H1 (cell line): ENCODE measurements at regions not wholly inside any gene's neighbourhood (a gene's known extent, or its start where the extent isn't known, plus 50 kb on each side); places are given as distances from the start of the nearest gene placed in this dataset.

Experiments
- BRCA1 ChIP-seq: IDR thresholded peaks from 2 replicates; pipeline ENCODE4 v1.6.1; 2012; ENCODE audit warnings: low read depth, low read length, improper control_type of control experiment
- CHD1 ChIP-seq: IDR thresholded peaks from 2 replicates; pipeline ENCODE4 v1.6.1; 2012; ENCODE audit warnings: low read depth, low read length, improper control_type of control experiment
- EZH2 ChIP-seq: fragments of 200-600 bp; sonication (generic); IDR thresholded peaks from 2 replicates; pipeline ENCODE4 v1.7.1; 2012; ENCODE audit warnings: low read depth, mild to moderate bottlenecking, moderate library complexity, low read length, inconsistent platforms; ENCODE audit not compliant: severe bottlenecking
- FOSL1 ChIP-seq: IDR thresholded peaks from 2 replicates; pipeline ENCODE4 v1.6.1; 2011; ENCODE audit warnings: mild to moderate bottlenecking, low read depth, low read length, moderate library complexity; ENCODE audit not compliant: insufficient read depth
- GTF2F1 ChIP-seq: IDR thresholded peaks from 2 replicates; pipeline ENCODE4 v1.6.1; 2012; ENCODE audit warnings: low read depth, low read length, improper control_type of control experiment, borderline replicate concordance
- HDAC6 ChIP-seq: IDR thresholded peaks from one replicate; pipeline ENCODE4 v1.7.1; 2012; ENCODE audit warnings: low read depth, mild to moderate bottlenecking, inconsistent platforms, low read length, moderate library complexity
- PHF8 ChIP-seq: fragments of 200-600 bp; sonication (generic); conservative IDR thresholded peaks from 2 replicates; pipeline ENCODE4 v1.7.1; 2012; ENCODE audit warnings: low read depth, mild to moderate bottlenecking, inconsistent platforms, low read length, moderate library complexity
- POLR2A ChIP-seq, 2 experiments: IDR thresholded peaks; 1 replicate in 1 of 2; 2 replicates in 1 of 2; pipeline ENCODE4 v1.6.1; 2011; ENCODE audit warnings: low read depth in 2 of 2, low read length in 2 of 2, mild to moderate bottlenecking in 2 of 2; ENCODE audit errors: control extremely low read depth in 1 of 2
- RBBP5 ChIP-seq: IDR thresholded peaks from 2 replicates; pipeline ENCODE4 v1.7.1; 2012; ENCODE audit warnings: low read depth, mild to moderate bottlenecking, inconsistent platforms, low read length, moderate library complexity, borderline replicate concordance
- SIN3A ChIP-seq, 2 experiments: IDR thresholded peaks in 1 of 2; conservative IDR thresholded peaks in 1 of 2; 2 replicates each; pipeline ENCODE4 v1.6.1; 2011 to 2012; ENCODE audit warnings: low read length in 2 of 2, improper control_type of control experiment in 1 of 2, low read depth in 1 of 2, mild to moderate bottlenecking in 1 of 2
- TAF1 ChIP-seq: IDR thresholded peaks from 2 replicates; pipeline ENCODE4 v1.6.1; 2011; ENCODE audit warnings: mild to moderate bottlenecking, low read depth, low read length
- ZNF274 ChIP-seq: IDR thresholded peaks from 2 replicates; pipeline ENCODE4 v1.7.0; 2012; ENCODE audit warnings: low read length, borderline replicate concordance; ENCODE audit errors: extremely low read depth
- TF ChIP-seq, protein P1 (sequence below), 3 experiments: IDR thresholded peaks; 1 replicate in 2 of 3; 2 replicates in 1 of 3; pipeline versions ENCODE4 v1.5.1 to v1.6.1; 2011; ENCODE audit warnings: low read length in 3 of 3, mild to moderate bottlenecking in 3 of 3, inconsistent platforms in 2 of 3, low read depth in 1 of 3, moderate library complexity in 1 of 3; ENCODE audit not compliant: insufficient read depth in 1 of 3; ENCODE audit errors: control extremely low read depth in 1 of 3
- TF ChIP-seq, protein P2 (sequence below): IDR thresholded peaks from 2 replicates; pipeline ENCODE4 v1.6.1; 2012; ENCODE audit warnings: low read length, inconsistent platforms

DNA sequence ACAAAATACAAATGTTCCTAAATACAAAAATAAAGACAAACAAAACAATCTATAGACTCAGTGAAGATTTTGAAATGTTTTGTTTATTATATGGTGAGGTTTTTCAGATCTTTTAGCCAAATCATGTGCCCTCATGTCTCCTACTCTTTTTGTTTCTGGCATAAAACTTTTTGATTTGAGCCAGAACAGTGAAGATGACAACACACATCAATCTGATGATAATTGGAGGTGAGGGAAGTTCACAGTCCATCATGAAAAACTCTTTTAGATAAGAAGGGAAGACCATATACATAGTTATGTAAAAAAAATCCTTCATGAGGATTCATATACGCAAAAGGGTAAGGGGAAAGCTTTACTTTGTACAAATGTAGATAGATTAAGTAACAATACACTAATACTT, 75.1 kb upstream of the OSBPL11 start:
- TF ChIP-seq PHF8 (no peak), EZH2 (no peak), POLR2A (IDR thresholded peaks at IDR 0.05; ENCODE audit: control extremely low read depth in 1 of 2, low read depth in 2 of 2, low read length in 2 of 2) (no peak), GTF2F1 (no peak), SIN3A (conservative IDR thresholded peaks at IDR 0.05 in 1 of 2, IDR thresholded peaks at IDR 0.05 in 1 of 2; ENCODE audit: low read depth in 1 of 2, low read length in 2 of 2) (no peak), ZNF274 (no peak), BRCA1 (no peak), CHD1 (no peak), HDAC6 (no peak), FOSL1 (no peak), TAF1 (no peak), RBBP5 (no peak)
- TF ChIP-seq, protein P1, sequence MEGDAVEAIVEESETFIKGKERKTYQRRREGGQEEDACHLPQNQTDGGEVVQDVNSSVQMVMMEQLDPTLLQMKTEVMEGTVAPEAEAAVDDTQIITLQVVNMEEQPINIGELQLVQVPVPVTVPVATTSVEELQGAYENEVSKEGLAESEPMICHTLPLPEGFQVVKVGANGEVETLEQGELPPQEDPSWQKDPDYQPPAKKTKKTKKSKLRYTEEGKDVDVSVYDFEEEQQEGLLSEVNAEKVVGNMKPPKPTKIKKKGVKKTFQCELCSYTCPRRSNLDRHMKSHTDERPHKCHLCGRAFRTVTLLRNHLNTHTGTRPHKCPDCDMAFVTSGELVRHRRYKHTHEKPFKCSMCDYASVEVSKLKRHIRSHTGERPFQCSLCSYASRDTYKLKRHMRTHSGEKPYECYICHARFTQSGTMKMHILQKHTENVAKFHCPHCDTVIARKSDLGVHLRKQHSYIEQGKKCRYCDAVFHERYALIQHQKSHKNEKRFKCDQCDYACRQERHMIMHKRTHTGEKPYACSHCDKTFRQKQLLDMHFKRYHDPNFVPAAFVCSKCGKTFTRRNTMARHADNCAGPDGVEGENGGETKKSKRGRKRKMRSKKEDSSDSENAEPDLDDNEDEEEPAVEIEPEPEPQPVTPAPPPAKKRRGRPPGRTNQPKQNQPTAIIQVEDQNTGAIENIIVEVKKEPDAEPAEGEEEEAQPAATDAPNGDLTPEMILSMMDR (IDR thresholded peaks at IDR 0.05; ENCODE audit: control extremely low read depth in 1 of 3, insufficient read depth in 1 of 3, low read depth in 1 of 3, low read length in 3 of 3): no peak
- TF ChIP-seq, protein P2, sequence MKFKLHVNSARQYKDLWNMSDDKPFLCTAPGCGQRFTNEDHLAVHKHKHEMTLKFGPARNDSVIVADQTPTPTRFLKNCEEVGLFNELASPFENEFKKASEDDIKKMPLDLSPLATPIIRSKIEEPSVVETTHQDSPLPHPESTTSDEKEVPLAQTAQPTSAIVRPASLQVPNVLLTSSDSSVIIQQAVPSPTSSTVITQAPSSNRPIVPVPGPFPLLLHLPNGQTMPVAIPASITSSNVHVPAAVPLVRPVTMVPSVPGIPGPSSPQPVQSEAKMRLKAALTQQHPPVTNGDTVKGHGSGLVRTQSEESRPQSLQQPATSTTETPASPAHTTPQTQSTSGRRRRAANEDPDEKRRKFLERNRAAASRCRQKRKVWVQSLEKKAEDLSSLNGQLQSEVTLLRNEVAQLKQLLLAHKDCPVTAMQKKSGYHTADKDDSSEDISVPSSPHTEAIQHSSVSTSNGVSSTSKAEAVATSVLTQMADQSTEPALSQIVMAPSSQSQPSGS: no peak
